Activated CD4-positive, alpha-beta T cell treated with anti-CD3 and anti-CD28 coated beads for 36 hours (primary cell): ENCODE measurements at regions not wholly inside any gene's neighbourhood (a gene's known extent, or its start where the extent isn't known, plus 50 kb on each side); places are given as distances from the start of the nearest gene placed in this dataset.

Experiments
- ATAC-seq: fragments of 200-7000 bp; cut with Tn5 transposase; one replicate; pipeline ENCODE4 v1.10.0; 2021; ENCODE audit warnings: mild to moderate bottlenecking, moderate library complexity
- CTCF ChIA-PET: fragments of 350-600 bp; sonication (Branson Sonifier 250); formaldehyde crosslinking; loops from one replicate; lab custom pipeline; 2021; ENCODE audit warnings: antibody characterized with exemption; lab: Charles Lee
- POLR2A ChIA-PET: fragments of 350-600 bp; sonication (Branson Sonifier 250); formaldehyde crosslinking; loops from one replicate; lab custom pipeline; 2021; ENCODE audit warnings: antibody characterized with exemption, inconsistent platforms; lab: Charles Lee
- DNase-seq: peaks from one replicate; pipeline ENCODE4 v3.0.0-alpha.2; 2020
- H3K27ac Mint-ChIP-seq: one replicate; pipeline ENCODE4 v1.8.0; 2021; ENCODE audit warnings: mixed read lengths
- H3K27me3 Mint-ChIP-seq: one replicate; pipeline ENCODE4 v1.8.0; 2021; ENCODE audit warnings: mixed read lengths
- H3K36me3 Mint-ChIP-seq: one replicate; pipeline ENCODE4 v1.8.0; 2021; ENCODE audit warnings: low read depth, mixed read lengths
- H3K4me1 Mint-ChIP-seq: one replicate; pipeline ENCODE4 v1.8.0; 2021; ENCODE audit warnings: mixed read lengths
- H3K4me3 Mint-ChIP-seq: one replicate; pipeline ENCODE4 v1.8.0; 2021; ENCODE audit warnings: mild to moderate bottlenecking, moderate library complexity, mixed read lengths
- H3K9me3 Mint-ChIP-seq: one replicate; pipeline ENCODE4 v1.8.0; 2021; ENCODE audit warnings: low read depth, mixed read lengths
- intact Hi-C, 2 experiments: fragments of 100-400 bp; cut with DNase I in 1 of 2; cut with micrococcal nuclease in 1 of 2; formaldehyde crosslinking; loops; one replicate each; pipeline versions ENCODE4 v1.14.2 to v1.15.1; 2022 to 2024; cut with DNase I, micrococcal nuclease

- Mint-ChIP-seq H3K4me3 (no peak overlapping the region), H3K36me3 (no peaks in the 10 kb centered on the region), H3K27me3 (peaks cover 23% of the 10 kb centered on the region), H3K4me1 (no peaks in the 10 kb centered on the region), H3K27ac (no peak overlapping the region), H3K9me3 (peaks cover 7% of the 10 kb centered on the region)
- POLR2A ChIA-PET = no interaction called here
- no peak for ATAC-seq
- CTCF ChIA-PET = no interaction called here
- no peak for DNase-seq
- intact Hi-C loops = no loop called here
Observed at GRCh38 chr19:32101206-32101605, 244.2 kb upstream of the ZNF507 start.

- intact Hi-C loops = no loop called here
- ChIA-PET POLR2A (no interaction called here), CTCF (no interaction called here)
- ATAC-seq = no peak
- no peak for DNase-seq
- H3K4me3 Mint-ChIP-seq = no peak overlapping the region
- H3K4me1 Mint-ChIP-seq = no peaks in the 10 kb centered on the region
- H3K9me3 Mint-ChIP-seq = peaks cover 7% of the 10 kb centered on the region
- H3K36me3 Mint-ChIP-seq = no peaks in the 10 kb centered on the region
- no peak overlapping the region for H3K27ac Mint-ChIP-seq
- peaks cover 30% of the 10 kb centered on the region for H3K27me3 Mint-ChIP-seq
Observed at GRCh38 chr19:32103541-32103940, 241.9 kb upstream of the ZNF507 start.

GRCh38 chr19:32104153-32104849 lies 241.1 kb upstream of the ZNF507 start:
- Mint-ChIP-seq H3K9me3 (peaks cover 7% of the 10 kb centered on the region), H3K27me3 (peaks cover 30% of the 10 kb centered on the region), H3K27ac (no peak overlapping the region), H3K36me3 (no peaks in the 10 kb centered on the region), H3K4me3 (no peak overlapping the region), H3K4me1 (no peaks in the 10 kb centered on the region)
- POLR2A ChIA-PET = no interaction called here
- CTCF ChIA-PET = interaction anchor here (0.6 kb wide), 1 partner anchor 86 kb away, joined by 3 read pairs; no protein-coding TSS in a partner anchor
- DNase-seq (no peak), ATAC-seq (no peak)
- intact Hi-C loops = no loop called here

- no peaks in the 10 kb centered on the region for H3K4me1 Mint-ChIP-seq
- peaks cover 2% of the 10 kb centered on the region for H3K9me3 Mint-ChIP-seq
- ChIA-PET CTCF (no interaction called here), POLR2A (no interaction called here)
- DNase-seq (no peak), ATAC-seq (no peak)
- H3K27ac Mint-ChIP-seq = no peak overlapping the region
- peaks cover 30% of the 10 kb centered on the region for H3K27me3 Mint-ChIP-seq
- no peak overlapping the region for H3K4me3 Mint-ChIP-seq
- intact Hi-C loops = no loop called here
- no peaks in the 10 kb centered on the region for H3K36me3 Mint-ChIP-seq
Observed at GRCh38 chr19:32104850-32105235, 240.6 kb upstream of the ZNF507 start.

- no peaks in the 10 kb centered on the region for H3K36me3 Mint-ChIP-seq
- intact Hi-C loops = no loop called here
- ChIA-PET CTCF (interaction anchor here (0.5 kb wide), 1 partner anchor 721 kb away, joined by 3 read pairs; no protein-coding TSS in a partner anchor), POLR2A (no interaction called here)
- H3K27ac Mint-ChIP-seq = no peak overlapping the region
- peaks cover 32% of the 10 kb centered on the region for H3K27me3 Mint-ChIP-seq
- H3K9me3 Mint-ChIP-seq = no peaks in the 10 kb centered on the region
- ATAC-seq = no peak
- no peak for DNase-seq
- H3K4me3 Mint-ChIP-seq = no peak overlapping the region
- H3K4me1 Mint-ChIP-seq = no peaks in the 10 kb centered on the region
Observed at GRCh38 chr19:32105527-32106310, 239.7 kb upstream of the ZNF507 start.

- H3K9me3 Mint-ChIP-seq = peaks cover 1% of the 10 kb centered on the region
Observed at GRCh38 chr19:32122258-32122657, 223.2 kb upstream of the ZNF507 start.

GRCh38 chr19:32123355-32123940 lies 222.0 kb upstream of the ZNF507 start:
- Mint-ChIP-seq H3K36me3 (no peaks in the 10 kb centered on the region), H3K4me3 (no peak overlapping the region), H3K27me3 (peaks cover 6% of the 10 kb centered on the region), H3K9me3 (no peaks in the 10 kb centered on the region), H3K27ac (no peak overlapping the region), H3K4me1 (no peaks in the 10 kb centered on the region)
- ATAC-seq (no peak), DNase-seq (no peak)
- intact Hi-C loops = no loop called here
- CTCF ChIA-PET = no interaction called here
- POLR2A ChIA-PET = no interaction called here

More at GRCh38 chr19:32122258-32122657, 223.2 kb upstream of the ZNF507 start:
- no peaks in the 10 kb centered on the region for H3K36me3 Mint-ChIP-seq
- ChIA-PET CTCF (no interaction called here), POLR2A (no interaction called here)
- H3K27ac Mint-ChIP-seq = no peak overlapping the region
- H3K4me1 Mint-ChIP-seq = no peaks in the 10 kb centered on the region
- H3K27me3 Mint-ChIP-seq = peaks cover 6% of the 10 kb centered on the region
- no peak for ATAC-seq
- intact Hi-C loops = no loop called here
- no peak for DNase-seq
- no peak overlapping the region for H3K4me3 Mint-ChIP-seq

- ATAC-seq (no peak), DNase-seq (no peak)
- H3K4me1 Mint-ChIP-seq = no peaks in the 10 kb centered on the region
- no peaks in the 10 kb centered on the region for H3K36me3 Mint-ChIP-seq
- ChIA-PET POLR2A (no interaction called here), CTCF (no interaction called here)
- H3K4me3 Mint-ChIP-seq = no peak overlapping the region
- no peaks in the 10 kb centered on the region for H3K9me3 Mint-ChIP-seq
- H3K27ac Mint-ChIP-seq = no peak overlapping the region
- intact Hi-C loops = no loop called here
- H3K27me3 Mint-ChIP-seq = peaks cover 8% of the 10 kb centered on the region
Observed at GRCh38 chr19:32124585-32124984, 220.8 kb upstream of the ZNF507 start.

GRCh38 chr19:32129141-32129540 lies 216.3 kb upstream of the ZNF507 start:
- no peak overlapping the region for H3K4me3 Mint-ChIP-seq
- H3K9me3 Mint-ChIP-seq = no peaks in the 10 kb centered on the region
- intact Hi-C loops = no loop called here
- H3K27me3 Mint-ChIP-seq = peaks cover 2% of the 10 kb centered on the region
- H3K27ac Mint-ChIP-seq = no peak overlapping the region
- DNase-seq (no peak), ATAC-seq (no peak)
- H3K4me1 Mint-ChIP-seq = no peaks in the 10 kb centered on the region
- H3K36me3 Mint-ChIP-seq = no peaks in the 10 kb centered on the region
- ChIA-PET CTCF (no interaction called here), POLR2A (no interaction called here)

GRCh38 chr19:32130332-32130731 lies 215.1 kb upstream of the ZNF507 start:
- no peak overlapping the region for H3K4me3 Mint-ChIP-seq
- POLR2A ChIA-PET = no interaction called here
- H3K27me3 Mint-ChIP-seq = peaks cover 2% of the 10 kb centered on the region
- intact Hi-C loops = no loop called here
- CTCF ChIA-PET = no interaction called here
- no peaks in the 10 kb centered on the region for H3K4me1 Mint-ChIP-seq
- H3K9me3 Mint-ChIP-seq = no peaks in the 10 kb centered on the region
- ATAC-seq = no peak
- H3K27ac Mint-ChIP-seq = no peak overlapping the region
- no peaks in the 10 kb centered on the region for H3K36me3 Mint-ChIP-seq
- no peak for DNase-seq

- no peak for DNase-seq
- Mint-ChIP-seq H3K36me3 (no peaks in the 10 kb centered on the region), H3K9me3 (no peaks in the 10 kb centered on the region), H3K4me1 (no peaks in the 10 kb centered on the region), H3K27ac (no peak overlapping the region), H3K4me3 (no peak overlapping the region), H3K27me3 (peaks cover 2% of the 10 kb centered on the region)
- intact Hi-C loops = no loop called here
- ChIA-PET CTCF (no interaction called here), POLR2A (no interaction called here)
- ATAC-seq = no peak
Observed at GRCh38 chr19:32131005-32131404, 214.4 kb upstream of the ZNF507 start.

GRCh38 chr19:32138416-32138815 lies 207.0 kb upstream of the ZNF507 start:
- H3K27ac Mint-ChIP-seq = no peak overlapping the region
- DNase-seq = no peak
- no peak for ATAC-seq
- no peaks in the 10 kb centered on the region for H3K9me3 Mint-ChIP-seq
- H3K36me3 Mint-ChIP-seq = no peaks in the 10 kb centered on the region
- no peak overlapping the region for H3K4me3 Mint-ChIP-seq
- H3K4me1 Mint-ChIP-seq = no peaks in the 10 kb centered on the region
- intact Hi-C loops = no loop called here
- CTCF ChIA-PET = interaction anchor here (0.6 kb wide), 1 partner anchor 86 kb away, joined by 3 read pairs; no protein-coding TSS in a partner anchor
- H3K27me3 Mint-ChIP-seq = no peaks in the 10 kb centered on the region
- POLR2A ChIA-PET = no interaction called here
